ENCODE measurements at regions not wholly inside any gene's neighbourhood (a gene's known extent, or its start where the extent isn't known, plus 50 kb on each side); places are given as distances from the start of the nearest gene placed in this dataset.

GRCh38 chr5:12385095-12385494 is 480.8 kb upstream of the CTNND2 start:
- TF ChIP-seq CTCF (IDR thresholded peaks at IDR 0.05; ENCODE audit: low read depth, low read length) = no peak
- TF ChIP-seq, protein P1, sequence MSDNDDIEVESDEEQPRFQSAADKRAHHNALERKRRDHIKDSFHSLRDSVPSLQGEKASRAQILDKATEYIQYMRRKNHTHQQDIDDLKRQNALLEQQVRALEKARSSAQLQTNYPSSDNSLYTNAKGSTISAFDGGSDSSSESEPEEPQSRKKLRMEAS (IDR thresholded peaks at IDR 0.05; ENCODE audit: low read depth, low read length) = no peak
- no peak for TF ChIP-seq POLR2A (IDR thresholded peaks at IDR 0.05; ENCODE audit: extremely low read depth, insufficient read length)
- no peak for TF ChIP-seq MYC (IDR thresholded peaks at IDR 0.05; ENCODE audit: low read depth, low read length)
